ENCODE measurements at regions not wholly inside any gene's neighbourhood (a gene's known extent, or its start where the extent isn't known, plus 50 kb on each side); places are given as distances from the start of the nearest gene placed in this dataset.

GRCh38 chr15:22253676-22254408 lies 173.5 kb downstream of the OR4M2 start:
- H3K27me3 Mint-ChIP-seq (ENCODE audit: insufficient read depth, low read depth, poor library complexity): peaks cover 34% of the 10 kb centered on the region
- H3K9me2 ChIP-seq (ENCODE audit: insufficient read depth): no peaks in the 10 kb centered on the region
- TF ChIP-seq POLR2AphosphoS5 (IDR thresholded peaks at IDR 0.05; ENCODE audit: low read depth) (no peak), ZNF462 (CRISPR knock-in tag; IDR thresholded peaks at IDR 0.05) (no peak), EZH2phosphoT487 (IDR thresholded peaks at IDR 0.05; ENCODE audit: unreplicated experiment) (no peak), STAT1 (IDR thresholded peaks at IDR 0.05; ENCODE audit: unreplicated experiment) (no peak), ETS1 (IDR thresholded peaks at IDR 0.05) (no peak), JUNB (IDR thresholded peaks at IDR 0.05; ENCODE audit: unreplicated experiment) (no peak), ZNF331 (CRISPR knock-in tag; IDR thresholded peaks at IDR 0.05; ENCODE audit: low read depth) (no peak), REST (IDR thresholded peaks at IDR 0.05; ENCODE audit: unreplicated experiment) (no peak), ZNF114 (CRISPR knock-in tag; IDR thresholded peaks at IDR 0.05) (no peak), CTCF (conservative IDR thresholded peaks at IDR 0.05; ENCODE audit: low read depth in 2 of 2) (no peak), CREB1 (CRISPR knock-in tag; IDR thresholded peaks at IDR 0.05; ENCODE audit: low read depth) (no peak), EZH2 (IDR thresholded peaks at IDR 0.05; ENCODE audit: low read depth, unreplicated experiment) (no peak), NANOG (IDR thresholded peaks at IDR 0.05; ENCODE audit: borderline replicate concordance) (no peak)
- no peak for ATAC-seq
- no peaks in the 10 kb centered on the region for H3K4me1 ChIP-seq (ENCODE audit: insufficient read depth)
- peaks cover 8% of the 10 kb centered on the region; the same call in 1 of the 2 replicates for H3F3A ChIP-seq (replicated peaks; ENCODE audit: low read depth)
- no peak overlapping the region for H3K4me3 Mint-ChIP-seq
- DNase-seq (ENCODE audit: low spot score): no peak
- H3K4me3 ChIP-seq: peak overlapping the region; percentile 28; the same call in 1 of the 2 replicates
- peaks cover 86% of the 10 kb centered on the region for H3K9me3 Mint-ChIP-seq
- no peaks in the 10 kb centered on the region for H3K79me2 ChIP-seq (replicated peaks; ENCODE audit: insufficient read depth)
- H3K36me3 ChIP-seq (ENCODE audit: insufficient read depth): peaks cover 33% of the 10 kb centered on the region
- H3K36me3 Mint-ChIP-seq (ENCODE audit: low read depth): peaks cover 79% of the 10 kb centered on the region
- H3K27ac Mint-ChIP-seq: no peak overlapping the region
- H3K4me2 ChIP-seq: no peak overlapping the region
- H2AFZ ChIP-seq: no peak overlapping the region
- no peak overlapping the region for H3K27ac ChIP-seq (ENCODE audit: low read depth)
- no peaks in the 10 kb centered on the region for H3K4me1 Mint-ChIP-seq
- H4K20me1 ChIP-seq (replicated peaks; ENCODE audit: insufficient read depth): no peaks in the 10 kb centered on the region
- peaks cover 3% of the 10 kb centered on the region; the same call in 1 of the 2 replicates for H3K27me3 ChIP-seq (ENCODE audit: insufficient read depth)

Data from GM23338 (cell line).